Lower leg skin (tissue), 3 donors: ENCODE measurements at regions not wholly inside any gene's neighbourhood (a gene's known extent, or its start where the extent isn't known, plus 50 kb on each side); places are given as distances from the start of the nearest gene placed in this dataset.
A peak's percentile ranks its signal among the peaks of the same experiment; 100 is the strongest.

Source experiments
- POLR2A ChIP-seq, 2 donors: fragments of 450-650 bp; IDR thresholded peaks; one replicate each; pipeline ENCODE4 v1.6.1; 2016 to 2017; ENCODE audit warnings: antibody characterized with exemption in 2 of 2, mild to moderate bottlenecking in 1 of 2, moderate library complexity in 1 of 2
- TF ChIP-seq, protein P1 (sequence below), 3 donors: fragments of 450-650 bp; IDR thresholded peaks; one replicate each; pipeline ENCODE4 v1.5.1; 2016; ENCODE audit warnings: antibody characterized with exemption in 3 of 3, mild to moderate bottlenecking in 3 of 3, moderate library complexity in 2 of 3

GRCh38 chr10:25080880-25081581 is 64.6 kb downstream of the THNSL1 start:
- TF ChIP-seq, protein P1, sequence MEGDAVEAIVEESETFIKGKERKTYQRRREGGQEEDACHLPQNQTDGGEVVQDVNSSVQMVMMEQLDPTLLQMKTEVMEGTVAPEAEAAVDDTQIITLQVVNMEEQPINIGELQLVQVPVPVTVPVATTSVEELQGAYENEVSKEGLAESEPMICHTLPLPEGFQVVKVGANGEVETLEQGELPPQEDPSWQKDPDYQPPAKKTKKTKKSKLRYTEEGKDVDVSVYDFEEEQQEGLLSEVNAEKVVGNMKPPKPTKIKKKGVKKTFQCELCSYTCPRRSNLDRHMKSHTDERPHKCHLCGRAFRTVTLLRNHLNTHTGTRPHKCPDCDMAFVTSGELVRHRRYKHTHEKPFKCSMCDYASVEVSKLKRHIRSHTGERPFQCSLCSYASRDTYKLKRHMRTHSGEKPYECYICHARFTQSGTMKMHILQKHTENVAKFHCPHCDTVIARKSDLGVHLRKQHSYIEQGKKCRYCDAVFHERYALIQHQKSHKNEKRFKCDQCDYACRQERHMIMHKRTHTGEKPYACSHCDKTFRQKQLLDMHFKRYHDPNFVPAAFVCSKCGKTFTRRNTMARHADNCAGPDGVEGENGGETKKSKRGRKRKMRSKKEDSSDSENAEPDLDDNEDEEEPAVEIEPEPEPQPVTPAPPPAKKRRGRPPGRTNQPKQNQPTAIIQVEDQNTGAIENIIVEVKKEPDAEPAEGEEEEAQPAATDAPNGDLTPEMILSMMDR (IDR thresholded peaks at IDR 0.05): peak in 1 of 3 donors; percentile 20
- no peak for TF ChIP-seq POLR2A (IDR thresholded peaks at IDR 0.05)
